Fibroblast of lung (primary cell): ENCODE measurements at regions not wholly inside any gene's neighbourhood (a gene's known extent, or its start where the extent isn't known, plus 50 kb on each side); places are given as distances from the start of the nearest gene placed in this dataset.

Experiments
- DNase-seq, 2 donors: peaks; one replicate each; pipeline versions ENCODE4 v3.0.0 to v3.0.0-alpha.2; 2010; ENCODE audit warnings: low read depth in 2 of 2
- H2AFZ ChIP-seq: 2 replicates; pipeline ENCODE4 v1.5.1; 2012; ENCODE audit warnings: low read length, control low read depth, inconsistent platforms
- H3K27ac ChIP-seq: 2 replicates; pipeline ENCODE4 v1.5.1; 2011; ENCODE audit warnings: low read length, control low read depth; ENCODE audit not compliant: insufficient read depth
- H3K27me3 ChIP-seq: 2 replicates; pipeline ENCODE4 v1.5.1; 2011; ENCODE audit warnings: mild to moderate bottlenecking, low read length; ENCODE audit not compliant: control insufficient read depth, insufficient read depth
- H3K36me3 ChIP-seq: 2 replicates; pipeline ENCODE4 v1.5.1; 2011; ENCODE audit warnings: low read length; ENCODE audit not compliant: control insufficient read depth, insufficient read depth
- H3K4me1 ChIP-seq: 2 replicates; pipeline ENCODE4 v1.5.1; 2011; ENCODE audit warnings: low read length; ENCODE audit not compliant: control insufficient read depth, insufficient read depth; ENCODE audit errors: extremely low read depth
- H3K4me2 ChIP-seq: 2 replicates; pipeline ENCODE4 v1.5.1; 2011; ENCODE audit warnings: low read length, control low read depth; ENCODE audit not compliant: insufficient read depth; ENCODE audit errors: extremely low read depth
- H3K4me3 ChIP-seq, 4 experiments: fragments of 200-600 bp in 1 of 4; sonication (generic) in 1 of 4; replicated peaks in 1 of 4; 2 replicates each; pipeline ENCODE4 v1.5.1; 2011 to 2016; ENCODE audit warnings: low read length in 4 of 4, low read depth in 3 of 4, mild to moderate bottlenecking in 3 of 4, control low read depth in 2 of 4, inconsistent platforms in 1 of 4, mixed read lengths in 1 of 4; ENCODE audit not compliant: insufficient read depth in 1 of 4; ENCODE audit errors: control extremely low read depth in 1 of 4
- H3K79me2 ChIP-seq: 2 replicates; pipeline ENCODE4 v1.5.1; 2012; ENCODE audit warnings: mild to moderate bottlenecking, low read length, inconsistent platforms; ENCODE audit not compliant: control insufficient read depth, insufficient read depth
- H3K9ac ChIP-seq: 2 replicates; pipeline ENCODE4 v1.5.1; 2011; ENCODE audit warnings: mild to moderate bottlenecking, low read length, control low read depth; ENCODE audit not compliant: insufficient read depth
- H3K9me3 ChIP-seq: 2 replicates; pipeline ENCODE4 v1.5.1; 2012; ENCODE audit warnings: low read depth, low read length; ENCODE audit not compliant: control insufficient read depth, insufficient read depth
- H4K20me1 ChIP-seq: 2 replicates; pipeline ENCODE4 v1.5.1; 2011; ENCODE audit warnings: low read length; ENCODE audit not compliant: control insufficient read depth, insufficient read depth; ENCODE audit errors: extremely low read depth
- CTCF ChIP-seq, 2 donors: IDR thresholded peaks in 1 of 2; conservative IDR thresholded peaks in 1 of 2; 1 replicate in 1 of 2; 2 replicates in 1 of 2; pipeline ENCODE4 v1.5.1; 2011 to 2012; ENCODE audit warnings: low read length in 2 of 2, control low read depth in 1 of 2, inconsistent platforms in 1 of 2, low read depth in 1 of 2, mild to moderate bottlenecking in 1 of 2
- EZH2 ChIP-seq: IDR thresholded peaks from 2 replicates; pipeline ENCODE4 v1.5.1; 2012; ENCODE audit warnings: low read length, control low read depth, mild to moderate bottlenecking; ENCODE audit errors: missing control alignments

DNA sequence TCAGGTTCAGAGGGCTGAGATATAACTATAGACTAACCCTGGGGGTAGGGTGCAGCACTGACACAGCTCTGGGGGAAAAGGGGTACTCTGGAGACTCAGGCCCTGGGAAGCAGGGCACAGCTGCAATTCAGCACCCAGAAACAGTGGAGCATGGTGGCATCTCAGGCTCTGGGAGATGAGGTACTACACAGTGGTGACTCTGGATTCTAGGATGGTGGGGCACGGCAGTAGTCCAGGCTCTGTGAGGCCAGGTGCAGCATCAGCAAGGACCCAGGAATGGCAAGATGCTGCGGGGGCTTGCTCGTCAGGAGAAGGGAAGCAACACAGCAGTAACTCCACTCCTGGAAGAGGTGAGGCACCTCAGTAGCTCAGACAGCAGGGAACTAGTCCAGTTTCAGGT, 271.5 kb upstream of the MOCS1 start:
- no peak for DNase-seq
- no peaks in the 10 kb centered on the region for H3K79me2 ChIP-seq
- no peaks in the 10 kb centered on the region for H3K36me3 ChIP-seq
- no peaks in the 10 kb centered on the region for H3K27me3 ChIP-seq
- H3K9ac ChIP-seq: no peak overlapping the region
- no peaks in the 10 kb centered on the region for H3K9me3 ChIP-seq
- H3K4me1 ChIP-seq: no peaks in the 10 kb centered on the region
- H2AFZ ChIP-seq: no peak overlapping the region
- H3K4me3 ChIP-seq: no peak overlapping the region
- H4K20me1 ChIP-seq: no peaks in the 10 kb centered on the region
- no peak for TF ChIP-seq CTCF (conservative IDR thresholded peaks at IDR 0.05 in 1 of 2, IDR thresholded peaks at IDR 0.05 in 1 of 2; ENCODE audit: low read depth in 1 of 2, low read length in 2 of 2)
- TF ChIP-seq EZH2: no peak
- H3K27ac ChIP-seq: no peak overlapping the region
- H3K4me2 ChIP-seq: no peak overlapping the region

GRCh38 chr6:40205004-40205403, 270.7 kb upstream of the MOCS1 start:
- Histone ChIP-seq H3K4me3 (no peak overlapping the region), H3K9me3 (no peaks in the 10 kb centered on the region), H3K9ac (no peak overlapping the region), H3K4me1 (no peaks in the 10 kb centered on the region), H3K36me3 (no peaks in the 10 kb centered on the region), H3K4me2 (no peak overlapping the region), H3K79me2 (no peaks in the 10 kb centered on the region), H2AFZ (no peak overlapping the region), H4K20me1 (no peaks in the 10 kb centered on the region), H3K27ac (no peak overlapping the region), H3K27me3 (no peaks in the 10 kb centered on the region)
- no peak for DNase-seq
- TF ChIP-seq EZH2: no peak

- Histone ChIP-seq H2AFZ (no peak overlapping the region), H3K36me3 (no peaks in the 10 kb centered on the region), H3K9ac (no peak overlapping the region), H3K9me3 (no peaks in the 10 kb centered on the region), H3K4me3 (no peak overlapping the region), H4K20me1 (no peaks in the 10 kb centered on the region), H3K27ac (no peak overlapping the region), H3K27me3 (no peaks in the 10 kb centered on the region), H3K4me1 (no peaks in the 10 kb centered on the region), H3K4me2 (no peak overlapping the region), H3K79me2 (no peaks in the 10 kb centered on the region)
- TF ChIP-seq EZH2: no peak
- TF ChIP-seq CTCF (conservative IDR thresholded peaks at IDR 0.05 in 1 of 2, IDR thresholded peaks at IDR 0.05 in 1 of 2; ENCODE audit: low read depth in 1 of 2, low read length in 2 of 2): no peak
- no peak for DNase-seq
Measured at GRCh38 chr6:40197371-40197770, 263.1 kb upstream of the MOCS1 start.
